ENCODE measurements at regions not wholly inside any gene's neighbourhood (a gene's known extent, or its start where the extent isn't known, plus 50 kb on each side); places are given as distances from the start of the nearest gene placed in this dataset.

GRCh38 chr3:103440539-103441203, 1005.9 kb downstream of the ZPLD1 start:
- TF ChIP-seq CTCF (IDR thresholded peaks at IDR 0.05; ENCODE audit: control extremely low read depth in 1 of 3, insufficient read depth in 1 of 3, low read depth in 1 of 3, low read length in 3 of 3), result no peak; a peak in 1 of 4 replicates
- TF ChIP-seq TBP (IDR thresholded peaks at IDR 0.05; ENCODE audit: low read depth, low read length), result no peak
- no peak for TF ChIP-seq SRF (IDR thresholded peaks at IDR 0.05; ENCODE audit: low read depth, low read length)
- no peak for TF ChIP-seq EZH2 (IDR thresholded peaks at IDR 0.05; ENCODE audit: low read depth, low read length, severe bottlenecking)
